HepG2 (cell line): ENCODE measurements at regions not wholly inside any gene's neighbourhood (a gene's known extent, or its start where the extent isn't known, plus 50 kb on each side); places are given as distances from the start of the nearest gene placed in this dataset.

Experiments
- ATAC-seq: fragments of 200-7000 bp; cut with Tn5 transposase; 3 replicates; pipeline ENCODE4 v1.9.1; 2020; ENCODE audit warnings: mild to moderate bottlenecking, moderate library complexity
- BruUV-seq: library from RNA; stranded (reverse); fragments of 400-500 nt; replicated peaks from 2 replicates; lab custom pipeline; 2021; lab: Mats Ljungman, UMichigan
- CTCF ChIA-PET: fragments of 300-600 bp; formaldehyde crosslinking; extraction: SDS; loops from one replicate; lab custom pipeline; 2021; ENCODE audit warnings: low total read pairs, inconsistent platforms, low intra/inter-chr PET ratio; lab: Yijun Ruan, JAX
- POLR2A ChIA-PET: fragments of 350-600 bp; sonication (Branson Sonifier 250); formaldehyde crosslinking; loops from one replicate; lab custom pipeline; 2020; ENCODE audit warnings: antibody characterized with exemption, inconsistent platforms; lab: Yijun Ruan, JAX
- DNase-seq: peaks from one replicate; pipeline ENCODE4 v3.0.0-alpha.2; 2015; ENCODE audit warnings: low spot score
- FAIRE-seq: peaks from 3 replicates; lab custom pipeline; 2011; peaks lifted over from hg19 to GRCh38; lab: Jason Lieb, UNC
- H2AFZ ChIP-seq: one replicate; pipeline ENCODE4 v1.6.1; 2011; ENCODE audit warnings: low read length, inconsistent platforms
- H3K27ac ChIP-seq: fragments of 300-600 bp; 3 replicates; pipeline ENCODE4 v1.8.0; 2011; ENCODE audit warnings: mixed run types, mild to moderate bottlenecking, mixed read lengths, low read length, inconsistent platforms; ENCODE audit not compliant: insufficient read depth; ENCODE audit errors: extremely low read length
- H3K27me3 ChIP-seq, 2 experiments: fragments of 200-600 bp in 1 of 2; 2 replicates in 1 of 2; 3 replicates in 1 of 2; pipeline versions ENCODE4 v1.6.0 to v1.8.0; 2011; ENCODE audit warnings: low read length in 2 of 2, mild to moderate bottlenecking in 2 of 2, moderate library complexity in 2 of 2, inconsistent platforms in 1 of 2; ENCODE audit not compliant: insufficient read depth in 2 of 2, control insufficient read depth in 1 of 2
- H3K36me3 ChIP-seq, 2 experiments: fragments of 200-600 bp in 1 of 2; replicated peaks in 1 of 2; 2 replicates in 1 of 2; 3 replicates in 1 of 2; pipeline versions ENCODE4 v1.5.1 to v1.8.0; 2011; ENCODE audit warnings: low read length in 2 of 2, inconsistent platforms in 1 of 2; ENCODE audit not compliant: insufficient read depth in 2 of 2, control insufficient read depth in 1 of 2
- H3K4me1 ChIP-seq: 2 replicates; pipeline ENCODE4 v1.5.1; 2012; ENCODE audit warnings: low read length, inconsistent platforms; ENCODE audit not compliant: insufficient read depth
- H3K4me2 ChIP-seq: 2 replicates; pipeline ENCODE4 v1.6.0; 2011; ENCODE audit warnings: low read depth, low read length, inconsistent platforms
- H3K4me3 ChIP-seq, 3 experiments: fragments of 200-600 bp in 1 of 3; sonication (generic), shearing (Covaris generic) in 1 of 3; replicated peaks in 1 of 3; 2 replicates each; pipeline ENCODE4 v1.5.1; 2011 to 2016; ENCODE audit warnings: low read length in 3 of 3, inconsistent platforms in 2 of 3, low read depth in 2 of 3, mild to moderate bottlenecking in 2 of 3, control low read depth in 1 of 3, mixed read lengths in 1 of 3; ENCODE audit not compliant: insufficient read depth in 1 of 3
- H3K79me2 ChIP-seq: one replicate; pipeline ENCODE4 v1.6.1; 2011; ENCODE audit warnings: low read length, inconsistent platforms; ENCODE audit not compliant: insufficient read depth
- H3K9ac ChIP-seq: 2 replicates; pipeline ENCODE4 v1.6.0; 2011; ENCODE audit warnings: mild to moderate bottlenecking, low read depth, low read length, inconsistent platforms; ENCODE audit not compliant: insufficient read depth
- H3K9me3 ChIP-seq: 2 replicates; pipeline ENCODE4 v1.5.1; 2012; ENCODE audit warnings: mild to moderate bottlenecking, low read length
- H4K20me1 ChIP-seq: 2 replicates; pipeline ENCODE4 v1.6.0; 2011; ENCODE audit warnings: inconsistent platforms, mild to moderate bottlenecking, low read length, moderate library complexity; ENCODE audit not compliant: insufficient read depth
- AGO1 ChIP-seq: fragments of 200-400 bp; formaldehyde crosslinking; IDR thresholded peaks from 2 replicates; pipeline ENCODE4 v1.6.1; 2017; ENCODE audit warnings: mild to moderate bottlenecking, low read depth, low read length, moderate library complexity; ENCODE audit not compliant: poor library complexity, severe bottlenecking
- ATF7 ChIP-seq, 2 experiments: fragments of 450-650 bp in 1 of 2; sonication (generic) in 1 of 2; formaldehyde crosslinking in 1 of 2; IDR thresholded peaks; 2 replicates each; pipeline versions ENCODE4 v1.4.0 to v1.6.1; 2016 to 2020; ENCODE audit warnings: antibody characterized with exemption in 1 of 2, mild to moderate bottlenecking in 1 of 2, missing genetic modification reagents in 1 of 2
- CEBPB ChIP-seq: IDR thresholded peaks from 2 replicates; pipeline ENCODE4 v1.6.1; 2011; ENCODE audit warnings: low read depth, low read length, improper control_type of control experiment, borderline replicate concordance
- CREB1 ChIP-seq, 2 experiments: fragments of 450-650 bp in 1 of 2; IDR thresholded peaks; 2 replicates each; pipeline ENCODE4 v1.6.1; 2016 to 2017; ENCODE audit warnings: control low read depth in 1 of 2, mild to moderate bottlenecking in 1 of 2, missing compliant biosample characterization in 1 of 2, missing genetic modification characterization in 1 of 2
- HMG20B ChIP-seq: conservative IDR thresholded peaks from 2 replicates; pipeline ENCODE4 v1.6.1; 2016; ENCODE audit warnings: missing genetic modification reagents, missing compliant biosample characterization
- HNF4G ChIP-seq, 2 experiments: sonication (generic) in 1 of 2; formaldehyde crosslinking in 1 of 2; IDR thresholded peaks; 2 replicates each; pipeline versions ENCODE4 v1.4.0 to v1.6.1; 2011 to 2020; ENCODE audit warnings: borderline replicate concordance in 2 of 2, low read depth in 2 of 2, mild to moderate bottlenecking in 2 of 2, low read length in 1 of 2, missing genetic modification reagents in 1 of 2, moderate library complexity in 1 of 2
- JUND ChIP-seq: sonication (generic); formaldehyde crosslinking; IDR thresholded peaks from 2 replicates; pipeline ENCODE4 v1.8.0; 2022; ENCODE audit warnings: mild to moderate bottlenecking, missing genetic modification reagents
- KAT2B ChIP-seq: fragments of 150-350 bp; IDR thresholded peaks from 2 replicates; pipeline ENCODE4 v1.6.1; 2014; ENCODE audit warnings: low read depth, low read length, borderline replicate concordance
- MXI1 ChIP-seq: IDR thresholded peaks from 3 replicates; pipeline ENCODE4 v1.6.1; 2012; ENCODE audit warnings: low read depth, low read length, inconsistent platforms, borderline replicate concordance
- NFYB ChIP-seq: sonication (generic); formaldehyde crosslinking; IDR thresholded peaks from 2 replicates; pipeline ENCODE4 v1.4.0; 2020; ENCODE audit warnings: missing genetic modification reagents
- POLR2A ChIP-seq, 2 experiments: IDR thresholded peaks; 2 replicates each; pipeline ENCODE4 v1.6.1; 2011; ENCODE audit warnings: low read depth in 2 of 2, low read length in 2 of 2, mild to moderate bottlenecking in 1 of 2, moderate library complexity in 1 of 2; ENCODE audit not compliant: insufficient read depth in 1 of 2
- RFX5 ChIP-seq: IDR thresholded peaks from 2 replicates; pipeline ENCODE4 v1.6.1; 2011; ENCODE audit warnings: low read depth, low read length, improper control_type of control experiment
- ZNF773 ChIP-seq: sonication (generic); formaldehyde crosslinking; IDR thresholded peaks from 2 replicates; pipeline ENCODE4 v1.4.0; 2020; ENCODE audit warnings: missing genetic modification reagents, borderline replicate concordance
- ZNF776 ChIP-seq: sonication (generic); formaldehyde crosslinking; IDR thresholded peaks from 2 replicates; pipeline ENCODE4 v1.4.0; 2020; ENCODE audit warnings: mild to moderate bottlenecking, missing genetic modification reagents
- WGBS: methylation state at CpG from one replicate; pipeline ENCODE4 v1.1.6; 2017; ENCODE audit warnings: low lambda C conversion rate; 5-methylcytosine and 5-hydroxymethylcytosine counted together
- in situ Hi-C: cut with HindIII; loops from 2 replicates; pipeline ENCODE4 v1.10.0; 2017; ENCODE audit warnings: low pct_unique_long_range_greater_than_20kb; ENCODE audit not compliant: extremely low pct_ligation_motif_present
- intact Hi-C: fragments of 100-400 bp; cut with micrococcal nuclease; formaldehyde crosslinking; loops from one replicate; pipeline ENCODE4 v1.10.0; 2022; ENCODE audit not compliant: unreplicated experiment
- TF ChIP-seq, protein P1 (sequence below): sonication (generic); formaldehyde crosslinking; IDR thresholded peaks from 2 replicates; pipeline ENCODE4 v1.4.0; 2020; ENCODE audit warnings: missing genetic modification reagents, borderline replicate concordance
- TF ChIP-seq, protein P2 (sequence below): sonication (generic); formaldehyde crosslinking; IDR thresholded peaks from 2 replicates; pipeline ENCODE4 v1.9.0; 2022; ENCODE audit warnings: missing genetic modification reagents, mild to moderate bottlenecking, borderline replicate concordance
- TF ChIP-seq, protein P3 (sequence below): sonication (generic); formaldehyde crosslinking; IDR thresholded peaks from 2 replicates; pipeline ENCODE4 v1.4.0; 2020; ENCODE audit warnings: mild to moderate bottlenecking, low read depth, missing genetic modification reagents

DNA sequence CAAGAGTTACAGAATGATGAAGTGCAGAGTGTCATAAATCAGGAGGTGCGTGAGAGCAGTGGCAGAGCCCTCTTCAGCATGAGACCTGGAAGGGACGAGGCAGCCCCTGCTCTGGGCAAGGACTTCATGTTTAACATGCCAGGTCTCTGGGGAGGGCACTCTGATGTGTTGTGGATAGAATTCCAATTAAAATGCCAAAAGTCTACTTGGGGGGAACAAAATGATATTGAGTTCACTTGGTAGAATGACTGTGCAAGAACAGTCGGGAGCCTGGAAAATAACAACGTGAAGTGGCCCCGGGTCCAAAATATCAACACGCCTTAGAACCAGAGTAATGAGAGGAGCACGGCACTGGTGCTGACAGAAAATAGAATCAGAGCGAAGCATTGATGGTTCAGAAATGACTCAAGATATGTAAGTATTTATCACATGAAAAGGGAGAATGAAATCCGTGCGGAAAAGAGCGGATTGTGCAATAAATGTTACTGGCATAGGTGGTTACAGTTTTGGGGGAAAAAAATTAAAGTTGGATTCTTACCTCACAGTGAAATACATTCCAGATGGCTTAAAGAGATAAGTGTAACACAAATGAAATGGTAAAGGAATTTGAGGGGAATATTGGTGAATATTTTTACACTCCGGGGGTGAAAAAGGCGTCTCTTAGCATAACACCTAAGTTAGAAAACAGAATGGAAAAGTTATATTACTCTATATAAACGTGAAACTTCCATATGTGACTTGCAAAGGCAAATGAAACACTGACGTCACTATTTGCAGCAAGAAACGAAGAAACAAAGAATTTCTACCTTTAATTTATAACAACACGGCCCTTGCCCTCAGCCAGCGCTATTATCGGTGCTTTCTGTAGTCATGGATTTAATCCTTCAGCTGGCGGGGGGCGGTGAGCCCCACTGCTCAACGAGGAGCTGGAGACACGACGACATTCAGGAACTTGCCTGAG is 159.4 kb upstream of the TWIST2 start:
- ATAC-seq (no peak), DNase-seq (no peak), FAIRE-seq (no peak)
- no TSS peak for BruUV-seq
- H2AFZ ChIP-seq = no peak overlapping the region
- H3K4me1 ChIP-seq = no peaks in the 10 kb centered on the region
- ChIA-PET CTCF (no interaction called here), POLR2A (no interaction called here)
- no peaks in the 10 kb centered on the region for H3K36me3 ChIP-seq
- in situ Hi-C loops = no loop called here
- intact Hi-C loops = no loop called here
- H3K9me3 ChIP-seq = peaks cover 5% of the 10 kb centered on the region; the same call in 1 of the 2 replicates
- WGBS = 35% methylated on average over 24 of the region's 24 CpGs
- H3K79me2 ChIP-seq = no peaks in the 10 kb centered on the region
- H4K20me1 ChIP-seq = no peaks in the 10 kb centered on the region
- H3K9ac ChIP-seq = no peak overlapping the region
- TF ChIP-seq RFX5 (no peak), AGO1 (no peak), HMG20B (CRISPR knock-in tag) (no peak), NFYB (CRISPR knock-in tag) (no peak), JUND (CRISPR knock-in tag) (no peak), CREB1 (IDR thresholded peaks at IDR 0.05) (peak; percentile 91), CREB1 (CRISPR knock-in tag; IDR thresholded peaks at IDR 0.05) (no peak), CEBPB (peak; percentile 80), POLR2A (IDR thresholded peaks at IDR 0.05; ENCODE audit: insufficient read depth in 1 of 2, low read depth in 2 of 2, low read length in 2 of 2) (no peak), ATF7 (IDR thresholded peaks at IDR 0.05) (peak; percentile 95), ATF7 (CRISPR knock-in tag; IDR thresholded peaks at IDR 0.05) (no peak), KAT2B (no peak), ZNF773 (CRISPR knock-in tag) (no peak), HNF4G (IDR thresholded peaks at IDR 0.05; ENCODE audit: borderline replicate concordance, low read depth, low read length) (no peak), HNF4G (CRISPR knock-in tag; IDR thresholded peaks at IDR 0.05; ENCODE audit: borderline replicate concordance, low read depth) (no peak), ZNF776 (CRISPR knock-in tag) (no peak), MXI1 (no peak)
- TF ChIP-seq, protein P1, sequence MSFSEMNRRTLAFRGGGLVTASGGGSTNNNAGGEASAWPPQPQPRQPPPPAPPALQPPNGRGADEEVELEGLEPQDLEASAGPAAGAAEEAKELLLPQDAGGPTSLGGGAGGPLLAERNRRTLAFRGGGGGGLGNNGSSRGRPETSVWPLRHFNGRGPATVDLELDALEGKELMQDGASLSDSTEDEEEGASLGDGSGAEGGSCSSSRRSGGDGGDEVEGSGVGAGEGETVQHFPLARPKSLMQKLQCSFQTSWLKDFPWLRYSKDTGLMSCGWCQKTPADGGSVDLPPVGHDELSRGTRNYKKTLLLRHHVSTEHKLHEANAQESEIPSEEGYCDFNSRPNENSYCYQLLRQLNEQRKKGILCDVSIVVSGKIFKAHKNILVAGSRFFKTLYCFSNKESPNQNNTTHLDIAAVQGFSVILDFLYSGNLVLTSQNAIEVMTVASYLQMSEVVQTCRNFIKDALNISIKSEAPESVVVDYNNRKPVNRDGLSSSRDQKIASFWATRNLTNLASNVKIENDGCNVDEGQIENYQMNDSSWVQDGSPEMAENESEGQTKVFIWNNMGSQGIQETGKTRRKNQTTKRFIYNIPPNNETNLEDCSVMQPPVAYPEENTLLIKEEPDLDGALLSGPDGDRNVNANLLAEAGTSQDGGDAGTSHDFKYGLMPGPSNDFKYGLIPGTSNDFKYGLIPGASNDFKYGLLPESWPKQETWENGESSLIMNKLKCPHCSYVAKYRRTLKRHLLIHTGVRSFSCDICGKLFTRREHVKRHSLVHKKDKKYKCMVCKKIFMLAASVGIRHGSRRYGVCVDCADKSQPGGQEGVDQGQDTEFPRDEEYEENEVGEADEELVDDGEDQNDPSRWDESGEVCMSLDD (CRISPR knock-in tag) = no peak
- TF ChIP-seq, protein P2, sequence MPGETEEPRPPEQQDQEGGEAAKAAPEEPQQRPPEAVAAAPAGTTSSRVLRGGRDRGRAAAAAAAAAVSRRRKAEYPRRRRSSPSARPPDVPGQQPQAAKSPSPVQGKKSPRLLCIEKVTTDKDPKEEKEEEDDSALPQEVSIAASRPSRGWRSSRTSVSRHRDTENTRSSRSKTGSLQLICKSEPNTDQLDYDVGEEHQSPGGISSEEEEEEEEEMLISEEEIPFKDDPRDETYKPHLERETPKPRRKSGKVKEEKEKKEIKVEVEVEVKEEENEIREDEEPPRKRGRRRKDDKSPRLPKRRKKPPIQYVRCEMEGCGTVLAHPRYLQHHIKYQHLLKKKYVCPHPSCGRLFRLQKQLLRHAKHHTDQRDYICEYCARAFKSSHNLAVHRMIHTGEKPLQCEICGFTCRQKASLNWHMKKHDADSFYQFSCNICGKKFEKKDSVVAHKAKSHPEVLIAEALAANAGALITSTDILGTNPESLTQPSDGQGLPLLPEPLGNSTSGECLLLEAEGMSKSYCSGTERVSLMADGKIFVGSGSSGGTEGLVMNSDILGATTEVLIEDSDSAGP (CRISPR knock-in tag) = no peak
- TF ChIP-seq, protein P3, sequence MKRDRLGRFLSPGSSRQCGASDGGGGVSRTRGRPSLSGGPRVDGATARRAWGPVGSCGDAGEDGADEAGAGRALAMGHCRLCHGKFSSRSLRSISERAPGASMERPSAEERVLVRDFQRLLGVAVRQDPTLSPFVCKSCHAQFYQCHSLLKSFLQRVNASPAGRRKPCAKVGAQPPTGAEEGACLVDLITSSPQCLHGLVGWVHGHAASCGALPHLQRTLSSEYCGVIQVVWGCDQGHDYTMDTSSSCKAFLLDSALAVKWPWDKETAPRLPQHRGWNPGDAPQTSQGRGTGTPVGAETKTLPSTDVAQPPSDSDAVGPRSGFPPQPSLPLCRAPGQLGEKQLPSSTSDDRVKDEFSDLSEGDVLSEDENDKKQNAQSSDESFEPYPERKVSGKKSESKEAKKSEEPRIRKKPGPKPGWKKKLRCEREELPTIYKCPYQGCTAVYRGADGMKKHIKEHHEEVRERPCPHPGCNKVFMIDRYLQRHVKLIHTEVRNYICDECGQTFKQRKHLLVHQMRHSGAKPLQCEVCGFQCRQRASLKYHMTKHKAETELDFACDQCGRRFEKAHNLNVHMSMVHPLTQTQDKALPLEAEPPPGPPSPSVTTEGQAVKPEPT (CRISPR knock-in tag) = no peak
- H3K4me2 ChIP-seq = no peak overlapping the region
- no peak overlapping the region for H3K4me3 ChIP-seq
- no peak overlapping the region for H3K27ac ChIP-seq
- peaks cover 5 to 62% of the 10 kb centered on the region in 2 experiments; a peak in 4 of 5 replicates for H3K27me3 ChIP-seq
